Caco-2 (cell line): ENCODE measurements at regions not wholly inside any gene's neighbourhood (a gene's known extent, or its start where the extent isn't known, plus 50 kb on each side); places are given as distances from the start of the nearest gene placed in this dataset.

Experiments used
- BruUV-seq: library from RNA; stranded (reverse); fragments of 400-500 nt; replicated peaks from 2 replicates; lab custom pipeline; 2021; lab: Mats Ljungman, UMichigan
- CTCF ChIA-PET: fragments of 300-600 bp; sonication (Branson Sonifier 250); formaldehyde crosslinking; loops from one replicate; lab custom pipeline; 2022; ENCODE audit warnings: antibody characterized with exemption; lab: Charles Lee
- POLR2A ChIA-PET: fragments of 300-600 bp; sonication (Branson Sonifier 250); formaldehyde crosslinking; loops from one replicate; lab custom pipeline; 2022; ENCODE audit warnings: antibody characterized with exemption; lab: Charles Lee
- DNase-seq, 2 experiments: peaks; one replicate each; pipeline versions ENCODE4 v3.0.0 to v3.0.0-alpha.2; 2020 to 2022
- H3K27me3 ChIP-seq: replicated peaks from 2 replicates; pipeline ENCODE4 v1.6.0; 2011; ENCODE audit warnings: low read length; ENCODE audit not compliant: control insufficient read depth, insufficient read depth
- H3K36me3 ChIP-seq: 2 replicates; pipeline ENCODE4 v1.5.1; 2011; ENCODE audit warnings: low read length; ENCODE audit not compliant: control insufficient read depth, insufficient read depth
- H3K4me1 ChIP-seq: fragments of 250-450 bp; sonication (Bioruptor Pico); 2 replicates; pipeline ENCODE4 v1.5.1; 2020; ENCODE audit warnings: mild to moderate bottlenecking
- H3K4me3 ChIP-seq: 2 replicates; pipeline ENCODE4 v1.5.1; 2011; ENCODE audit warnings: low read depth, mild to moderate bottlenecking, control low read depth, low read length
- H3K9me3 ChIP-seq: fragments of 250-450 bp; sonication (Bioruptor Pico); 2 replicates; pipeline ENCODE4 v1.5.1; 2020; ENCODE audit warnings: mild to moderate bottlenecking, moderate library complexity
- H3K27ac Mint-ChIP-seq: one replicate; pipeline ENCODE4 v1.8.0; 2022; ENCODE audit warnings: mixed read lengths; ENCODE audit not compliant: unreplicated experiment
- H3K27me3 Mint-ChIP-seq: one replicate; pipeline ENCODE4 v1.8.0; 2022; ENCODE audit warnings: mixed read lengths; ENCODE audit not compliant: insufficient read depth, unreplicated experiment
- H3K36me3 Mint-ChIP-seq: one replicate; pipeline ENCODE4 v1.8.0; 2022; ENCODE audit warnings: mild to moderate bottlenecking, mixed read lengths; ENCODE audit not compliant: insufficient read depth, unreplicated experiment
- H3K4me1 Mint-ChIP-seq: one replicate; pipeline ENCODE4 v1.8.0; 2022; ENCODE audit warnings: low read depth, mixed read lengths; ENCODE audit not compliant: unreplicated experiment
- H3K4me3 Mint-ChIP-seq: one replicate; pipeline ENCODE4 v1.8.0; 2022; ENCODE audit warnings: mild to moderate bottlenecking, moderate library complexity, mixed read lengths; ENCODE audit not compliant: unreplicated experiment
- H3K9me3 Mint-ChIP-seq: one replicate; pipeline ENCODE4 v1.8.0; 2022; ENCODE audit warnings: mixed read lengths; ENCODE audit not compliant: unreplicated experiment
- intact Hi-C: fragments of 100-400 bp; cut with micrococcal nuclease; formaldehyde crosslinking; loops from one replicate; pipeline ENCODE4 v1.10.0; 2022; ENCODE audit not compliant: unreplicated experiment
- TF ChIP-seq, protein P1 (sequence below), 2 experiments: fragments of 200-600 bp in 1 of 2; IDR thresholded peaks; 1 replicate in 1 of 2; 2 replicates in 1 of 2; pipeline versions ENCODE4 v1.5.1 to v1.8.0; 2011 to 2022; ENCODE audit warnings: antibody characterized with exemption in 1 of 2, control low read depth in 1 of 2, inconsistent platforms in 1 of 2, low read depth in 1 of 2, low read length in 1 of 2, mild to moderate bottlenecking in 1 of 2, moderate library complexity in 1 of 2; ENCODE audit not compliant: insufficient read depth in 1 of 2, severe bottlenecking in 1 of 2, unreplicated experiment in 1 of 2

DNA sequence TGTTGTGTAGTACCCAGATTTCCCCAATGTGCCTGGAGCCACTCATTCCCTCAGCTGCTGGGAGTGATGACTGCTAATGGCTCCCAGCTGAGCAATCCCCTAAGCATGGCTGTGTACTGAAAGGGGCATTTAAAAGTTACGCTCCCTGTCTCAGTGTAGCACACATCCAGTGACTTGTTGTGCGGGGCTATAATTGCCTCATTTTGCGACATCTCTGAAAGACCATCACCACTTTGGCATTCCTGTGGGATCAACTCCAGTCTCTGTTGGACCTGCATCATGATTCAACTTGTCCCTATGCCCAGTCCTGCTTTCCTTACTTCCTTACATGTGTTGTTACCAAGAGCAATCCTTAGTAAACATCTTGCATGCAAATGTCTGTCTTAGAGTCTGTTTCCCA lies 201.2 kb upstream of the MPDZ start:
- intact Hi-C loops = no loop called here
- no peak for DNase-seq
- no peak overlapping the region for H3K4me3 Mint-ChIP-seq
- H3K27ac Mint-ChIP-seq = no peak overlapping the region
- ChIA-PET POLR2A (no interaction called here), CTCF (no interaction called here)
- Histone ChIP-seq H3K9me3 (no peaks in the 10 kb centered on the region), H3K27me3 (no peaks in the 10 kb centered on the region), H3K4me1 (no peaks in the 10 kb centered on the region), H3K36me3 (no peaks in the 10 kb centered on the region), H3K4me3 (no peak overlapping the region)
- H3K27me3 Mint-ChIP-seq = no peaks in the 10 kb centered on the region
- BruUV-seq = no TSS peak
- no peaks in the 10 kb centered on the region for H3K4me1 Mint-ChIP-seq
- TF ChIP-seq, protein P1, sequence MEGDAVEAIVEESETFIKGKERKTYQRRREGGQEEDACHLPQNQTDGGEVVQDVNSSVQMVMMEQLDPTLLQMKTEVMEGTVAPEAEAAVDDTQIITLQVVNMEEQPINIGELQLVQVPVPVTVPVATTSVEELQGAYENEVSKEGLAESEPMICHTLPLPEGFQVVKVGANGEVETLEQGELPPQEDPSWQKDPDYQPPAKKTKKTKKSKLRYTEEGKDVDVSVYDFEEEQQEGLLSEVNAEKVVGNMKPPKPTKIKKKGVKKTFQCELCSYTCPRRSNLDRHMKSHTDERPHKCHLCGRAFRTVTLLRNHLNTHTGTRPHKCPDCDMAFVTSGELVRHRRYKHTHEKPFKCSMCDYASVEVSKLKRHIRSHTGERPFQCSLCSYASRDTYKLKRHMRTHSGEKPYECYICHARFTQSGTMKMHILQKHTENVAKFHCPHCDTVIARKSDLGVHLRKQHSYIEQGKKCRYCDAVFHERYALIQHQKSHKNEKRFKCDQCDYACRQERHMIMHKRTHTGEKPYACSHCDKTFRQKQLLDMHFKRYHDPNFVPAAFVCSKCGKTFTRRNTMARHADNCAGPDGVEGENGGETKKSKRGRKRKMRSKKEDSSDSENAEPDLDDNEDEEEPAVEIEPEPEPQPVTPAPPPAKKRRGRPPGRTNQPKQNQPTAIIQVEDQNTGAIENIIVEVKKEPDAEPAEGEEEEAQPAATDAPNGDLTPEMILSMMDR (IDR thresholded peaks at IDR 0.05; ENCODE audit: insufficient read depth in 1 of 2, low read depth in 1 of 2, low read length in 1 of 2, severe bottlenecking in 1 of 2, unreplicated experiment in 1 of 2) = no peak
- no peaks in the 10 kb centered on the region for H3K9me3 Mint-ChIP-seq
- no peaks in the 10 kb centered on the region for H3K36me3 Mint-ChIP-seq

DNA sequence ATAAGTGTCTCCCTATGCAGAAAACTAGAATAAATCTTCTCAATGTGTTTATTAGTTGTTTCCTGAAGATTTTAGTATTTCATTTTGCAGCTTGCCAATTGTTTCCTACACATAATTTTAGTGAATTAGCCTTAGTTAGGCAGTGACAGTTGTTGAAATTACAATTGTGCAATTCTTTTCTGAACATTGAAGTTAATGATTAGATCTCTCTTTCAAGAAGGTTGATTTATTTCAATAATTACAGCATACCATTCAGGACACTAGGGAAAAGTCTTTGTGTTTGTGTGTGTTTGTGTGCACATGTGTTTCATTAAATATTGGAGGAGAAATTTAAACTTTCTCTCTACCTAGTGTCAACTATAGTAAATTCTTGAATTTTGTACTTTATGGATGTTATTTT lies 199.6 kb upstream of the MPDZ start:
- TF ChIP-seq, protein P1 (IDR thresholded peaks at IDR 0.05; ENCODE audit: insufficient read depth in 1 of 2, low read depth in 1 of 2, low read length in 1 of 2, severe bottlenecking in 1 of 2, unreplicated experiment in 1 of 2) = no peak
- no peaks in the 10 kb centered on the region for H3K9me3 Mint-ChIP-seq
- Histone ChIP-seq H3K9me3 (no peaks in the 10 kb centered on the region), H3K36me3 (no peaks in the 10 kb centered on the region), H3K4me3 (no peak overlapping the region), H3K27me3 (no peaks in the 10 kb centered on the region), H3K4me1 (no peaks in the 10 kb centered on the region)
- no peaks in the 10 kb centered on the region for H3K36me3 Mint-ChIP-seq
- intact Hi-C loops = no loop called here
- no peaks in the 10 kb centered on the region for H3K27me3 Mint-ChIP-seq
- H3K4me1 Mint-ChIP-seq = no peaks in the 10 kb centered on the region
- BruUV-seq = no TSS peak
- ChIA-PET CTCF (no interaction called here), POLR2A (no interaction called here)
- DNase-seq = no peak
- H3K27ac Mint-ChIP-seq = no peak overlapping the region
- no peak overlapping the region for H3K4me3 Mint-ChIP-seq

GRCh38 chr9:13478639-13479038 lies 199.1 kb upstream of the MPDZ start:
- no peak overlapping the region for H3K4me3 Mint-ChIP-seq
- no TSS peak for BruUV-seq
- H3K4me1 Mint-ChIP-seq = no peaks in the 10 kb centered on the region
- no peak overlapping the region for H3K27ac Mint-ChIP-seq
- Histone ChIP-seq H3K4me1 (no peaks in the 10 kb centered on the region), H3K27me3 (no peaks in the 10 kb centered on the region), H3K4me3 (no peak overlapping the region), H3K36me3 (no peaks in the 10 kb centered on the region), H3K9me3 (no peaks in the 10 kb centered on the region)
- intact Hi-C loops = no loop called here
- H3K36me3 Mint-ChIP-seq = no peaks in the 10 kb centered on the region
- no peak for DNase-seq
- no peaks in the 10 kb centered on the region for H3K9me3 Mint-ChIP-seq
- CTCF ChIA-PET = no interaction called here
- no peaks in the 10 kb centered on the region for H3K27me3 Mint-ChIP-seq
- POLR2A ChIA-PET = no interaction called here
- TF ChIP-seq, protein P1 (IDR thresholded peaks at IDR 0.05; ENCODE audit: insufficient read depth in 1 of 2, low read depth in 1 of 2, low read length in 1 of 2, severe bottlenecking in 1 of 2, unreplicated experiment in 1 of 2) = no peak
